ENCODE measurements at regions not wholly inside any gene's neighbourhood (a gene's known extent, or its start where the extent isn't known, plus 50 kb on each side); places are given as distances from the start of the nearest gene placed in this dataset.

- TF ChIP-seq POLR2AphosphoS5 (IDR thresholded peaks at IDR 0.05; ENCODE audit: low read depth, low read length) (no peak), ATF3 (IDR thresholded peaks at IDR 0.05; ENCODE audit: insufficient read depth, low read depth, low read length) (no peak), CTCF (IDR thresholded peaks at IDR 0.05; ENCODE audit: control extremely low read depth in 1 of 3, insufficient read depth in 1 of 3, low read depth in 1 of 3, low read length in 3 of 3) (no peak), FOSL1 (IDR thresholded peaks at IDR 0.05; ENCODE audit: insufficient read depth, low read depth, low read length) (no peak), CHD1 (IDR thresholded peaks at IDR 0.05; ENCODE audit: low read depth, low read length) (no peak), RAD21 (IDR thresholded peaks at IDR 0.05 in 1 of 2, conservative IDR thresholded peaks at IDR 0.05 in 1 of 2; ENCODE audit: low read depth in 2 of 2, low read length in 2 of 2) (no peak), POLR2A (IDR thresholded peaks at IDR 0.05; ENCODE audit: control extremely low read depth in 1 of 2, low read depth in 2 of 2, low read length in 2 of 2) (no peak)
Measured at GRCh38 chr1:219298571-219299148, 125.0 kb downstream of the LYPLAL1 start.
